ENCODE measurements at regions not wholly inside any gene's neighbourhood (a gene's known extent, or its start where the extent isn't known, plus 50 kb on each side); places are given as distances from the start of the nearest gene placed in this dataset.

DNA sequence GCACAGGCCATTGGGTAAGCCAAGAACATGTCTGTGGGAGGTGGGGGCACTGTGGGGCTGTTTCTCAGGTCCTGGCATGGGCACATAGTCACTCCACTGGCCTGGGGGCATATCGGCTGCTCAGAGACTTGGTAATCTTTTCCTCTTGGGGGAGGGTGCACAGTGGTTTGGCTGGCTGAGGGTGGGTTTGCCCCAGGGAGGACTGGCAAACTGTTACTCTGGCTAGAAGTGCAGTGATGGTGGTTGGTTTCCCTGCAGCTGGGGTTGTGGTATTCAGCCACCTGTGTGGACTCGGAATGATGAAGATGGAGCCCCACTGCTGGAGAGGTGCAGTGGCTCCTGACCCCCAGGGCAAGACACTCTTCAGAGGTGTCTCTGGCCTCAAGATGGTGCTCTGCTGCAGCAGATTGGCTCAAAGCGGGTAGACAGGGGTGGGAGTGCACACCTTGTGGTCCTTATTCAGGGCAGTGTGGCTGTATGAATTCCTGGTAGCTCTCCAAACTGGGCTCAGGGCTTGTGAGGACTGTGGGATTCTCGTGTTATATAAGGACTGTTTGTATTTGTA, 74.1 kb upstream of the DDHD1 start:
- H3K36me3 Mint-ChIP-seq (ENCODE audit: low read depth), result peaks cover 2% of the 10 kb centered on the region
- H3K9me3 ChIP-seq (ENCODE audit: control insufficient read depth, low read length), result peaks cover 20% of the 10 kb centered on the region
- H3K9me3 Mint-ChIP-seq, result peaks cover 8% of the 10 kb centered on the region
- no peaks in the 10 kb centered on the region for H3K36me3 ChIP-seq (ENCODE audit: control insufficient read depth, insufficient read depth, low read length)
- H3K9ac ChIP-seq (ENCODE audit: extremely low read depth, low read length, poor library complexity, severe bottlenecking), result no peak overlapping the region
- H3K4me1 ChIP-seq (ENCODE audit: control insufficient read depth, insufficient read depth, low read length), result no peaks in the 10 kb centered on the region
- H3K27ac Mint-ChIP-seq, result no peak overlapping the region
- no peak overlapping the region for H3K4me3 Mint-ChIP-seq
- 88 to 100% methylated on average over 1 to 4 of the region's 4 CpGs for WGBS, 2 experiments (ENCODE audit: insufficient coverage in 1 of 2, insufficient read length in 1 of 2)
- H3K27me3 Mint-ChIP-seq (ENCODE audit: insufficient read depth), result no peaks in the 10 kb centered on the region
- TF ChIP-seq, protein P1, sequence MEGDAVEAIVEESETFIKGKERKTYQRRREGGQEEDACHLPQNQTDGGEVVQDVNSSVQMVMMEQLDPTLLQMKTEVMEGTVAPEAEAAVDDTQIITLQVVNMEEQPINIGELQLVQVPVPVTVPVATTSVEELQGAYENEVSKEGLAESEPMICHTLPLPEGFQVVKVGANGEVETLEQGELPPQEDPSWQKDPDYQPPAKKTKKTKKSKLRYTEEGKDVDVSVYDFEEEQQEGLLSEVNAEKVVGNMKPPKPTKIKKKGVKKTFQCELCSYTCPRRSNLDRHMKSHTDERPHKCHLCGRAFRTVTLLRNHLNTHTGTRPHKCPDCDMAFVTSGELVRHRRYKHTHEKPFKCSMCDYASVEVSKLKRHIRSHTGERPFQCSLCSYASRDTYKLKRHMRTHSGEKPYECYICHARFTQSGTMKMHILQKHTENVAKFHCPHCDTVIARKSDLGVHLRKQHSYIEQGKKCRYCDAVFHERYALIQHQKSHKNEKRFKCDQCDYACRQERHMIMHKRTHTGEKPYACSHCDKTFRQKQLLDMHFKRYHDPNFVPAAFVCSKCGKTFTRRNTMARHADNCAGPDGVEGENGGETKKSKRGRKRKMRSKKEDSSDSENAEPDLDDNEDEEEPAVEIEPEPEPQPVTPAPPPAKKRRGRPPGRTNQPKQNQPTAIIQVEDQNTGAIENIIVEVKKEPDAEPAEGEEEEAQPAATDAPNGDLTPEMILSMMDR (conservative IDR thresholded peaks at IDR 0.05), result no peak
- H3K4me3 ChIP-seq (ENCODE audit: low read length), result no peak overlapping the region
- no peak for DNase-seq
- no peak overlapping the region for H3K27ac ChIP-seq (ENCODE audit: low read depth, low read length)
- no peaks in the 10 kb centered on the region for H3K27me3 ChIP-seq (ENCODE audit: control insufficient read depth, insufficient read depth, low read length, poor library complexity, severe bottlenecking)
- H3K4me1 Mint-ChIP-seq, result no peaks in the 10 kb centered on the region

DNA sequence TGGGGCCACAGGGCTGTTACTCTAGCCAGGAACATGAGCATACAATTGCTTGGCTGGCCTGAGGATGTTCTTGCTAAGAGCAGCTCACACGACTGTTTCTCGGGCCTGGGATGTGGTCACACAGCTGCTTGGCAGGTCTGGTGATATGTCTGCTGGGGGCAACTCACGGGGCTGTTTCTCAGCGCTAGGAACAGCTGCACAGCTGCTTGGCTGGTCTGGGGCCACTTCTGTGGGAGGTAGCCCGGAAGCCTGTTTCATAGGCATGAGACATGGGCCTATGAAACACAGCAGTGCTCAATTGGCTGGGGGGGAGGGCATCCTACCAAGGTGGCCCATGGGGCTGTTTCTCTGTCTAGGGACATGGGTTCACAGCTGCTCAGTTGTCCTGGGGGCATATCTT, 73.4 kb upstream of the DDHD1 start:
- H3K27ac ChIP-seq (ENCODE audit: low read depth, low read length), result no peak overlapping the region
- DNase-seq, result no peak
- peaks cover 19% of the 10 kb centered on the region for H3K9me3 ChIP-seq (ENCODE audit: control insufficient read depth, low read length)
- TF ChIP-seq, protein P1 (conservative IDR thresholded peaks at IDR 0.05), result no peak
- 95 to 100% methylated on average over 2 to 5 of the region's 5 CpGs for WGBS, 2 experiments (ENCODE audit: insufficient coverage in 1 of 2, insufficient read length in 1 of 2)
- H3K4me3 ChIP-seq (ENCODE audit: low read length), result no peak overlapping the region
- H3K27me3 Mint-ChIP-seq (ENCODE audit: insufficient read depth), result no peaks in the 10 kb centered on the region
- no peak overlapping the region for H3K9ac ChIP-seq (ENCODE audit: extremely low read depth, low read length, poor library complexity, severe bottlenecking)
- no peak overlapping the region for H3K4me3 Mint-ChIP-seq
- no peaks in the 10 kb centered on the region for H3K27me3 ChIP-seq (ENCODE audit: control insufficient read depth, insufficient read depth, low read length, poor library complexity, severe bottlenecking)
- H3K36me3 Mint-ChIP-seq (ENCODE audit: low read depth), result peaks cover 2% of the 10 kb centered on the region
- H3K36me3 ChIP-seq (ENCODE audit: control insufficient read depth, insufficient read depth, low read length), result no peaks in the 10 kb centered on the region
- H3K27ac Mint-ChIP-seq, result no peak overlapping the region
- H3K4me1 ChIP-seq (ENCODE audit: control insufficient read depth, insufficient read depth, low read length), result no peaks in the 10 kb centered on the region
- H3K9me3 Mint-ChIP-seq, result peaks cover 8% of the 10 kb centered on the region
- H3K4me1 Mint-ChIP-seq, result no peaks in the 10 kb centered on the region

DNA sequence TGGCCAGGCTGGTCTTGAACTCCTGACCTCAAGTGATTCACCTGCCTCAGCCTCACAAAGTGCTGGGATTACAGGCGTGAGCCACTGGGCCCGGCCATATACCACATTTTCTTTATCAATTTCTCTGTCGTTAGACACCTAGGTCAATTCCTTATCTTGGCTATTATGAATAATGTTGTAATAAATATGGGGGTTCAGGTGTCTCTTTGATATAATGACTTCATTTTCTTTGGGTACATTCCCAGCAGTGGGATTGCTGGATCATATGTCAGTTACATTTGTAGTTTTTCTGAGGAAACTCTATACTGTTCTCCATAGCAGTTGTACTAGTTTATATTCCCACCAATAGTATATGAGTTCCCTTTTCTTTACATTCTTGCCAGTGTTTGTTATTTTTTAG, 67.8 kb upstream of the DDHD1 start:
- peaks cover 13% of the 10 kb centered on the region for H3K9me3 Mint-ChIP-seq
- no peaks in the 10 kb centered on the region for H3K27me3 ChIP-seq (ENCODE audit: control insufficient read depth, insufficient read depth, low read length, poor library complexity, severe bottlenecking)
- no peaks in the 10 kb centered on the region for H3K4me1 ChIP-seq (ENCODE audit: control insufficient read depth, insufficient read depth, low read length)
- H3K36me3 Mint-ChIP-seq (ENCODE audit: low read depth), result no peaks in the 10 kb centered on the region
- TF ChIP-seq, protein P1 (conservative IDR thresholded peaks at IDR 0.05), result no peak
- no peaks in the 10 kb centered on the region for H3K36me3 ChIP-seq (ENCODE audit: control insufficient read depth, insufficient read depth, low read length)
- H3K27ac Mint-ChIP-seq, result no peak overlapping the region
- peaks cover 5% of the 10 kb centered on the region for H3K4me1 Mint-ChIP-seq
- no peaks in the 10 kb centered on the region for H3K27me3 Mint-ChIP-seq (ENCODE audit: insufficient read depth)
- no peak overlapping the region for H3K27ac ChIP-seq (ENCODE audit: low read depth, low read length)
- no peak overlapping the region for H3K4me3 ChIP-seq (ENCODE audit: low read length)
- no peak overlapping the region for H3K4me3 Mint-ChIP-seq
- no peak overlapping the region for H3K9ac ChIP-seq (ENCODE audit: extremely low read depth, low read length, poor library complexity, severe bottlenecking)
- DNase-seq, result no peak
- 97% methylated on average over 3 of the region's 3 CpGs; no CpG with 5 or more reads in 1 of the 2 experiments for WGBS, 2 experiments (ENCODE audit: insufficient coverage in 1 of 2, insufficient read length in 1 of 2)
- H3K9me3 ChIP-seq (ENCODE audit: control insufficient read depth, low read length), result peaks cover 10% of the 10 kb centered on the region
